Ascending aorta (tissue), 2 donors: ENCODE measurements at regions not wholly inside any gene's neighbourhood (a gene's known extent, or its start where the extent isn't known, plus 50 kb on each side); places are given as distances from the start of the nearest gene placed in this dataset.

Experiments used
- DNase-seq, 2 donors: peaks; one replicate each; pipeline ENCODE4 v3.0.0-alpha.2; 2019; ENCODE audit warnings: low spot score in 2 of 2
- H3K27ac ChIP-seq, 2 donors: fragments of 200-600 bp; sonication (generic); one replicate each; pipeline ENCODE4 v1.5.1; 2016 to 2017; ENCODE audit warnings: mild to moderate bottlenecking in 1 of 2
- H3K27me3 ChIP-seq: fragments of 200-600 bp; sonication (generic); one replicate; pipeline ENCODE4 v1.5.1; 2017
- H3K36me3 ChIP-seq, 2 donors: fragments of 200-600 bp; sonication (generic); one replicate each; pipeline ENCODE4 v1.5.1; 2016
- H3K4me1 ChIP-seq, 2 donors: fragments of 200-600 bp; sonication (generic); one replicate each; pipeline ENCODE4 v1.5.1; 2016 to 2017; ENCODE audit warnings: mild to moderate bottlenecking in 1 of 2
- H3K4me3 ChIP-seq, 2 donors: fragments of 200-600 bp; sonication (generic); one replicate each; pipeline ENCODE4 v1.5.1; 2016 to 2017; ENCODE audit warnings: mild to moderate bottlenecking in 1 of 2
- H3K9me3 ChIP-seq, 2 donors: fragments of 200-600 bp; sonication (generic); one replicate each; pipeline ENCODE4 v1.5.1; 2016
- intact Hi-C: fragments of 100-400 bp; cut with DNase I; formaldehyde crosslinking; loops from one replicate; pipeline ENCODE4 v1.15.1; 2023
- TF ChIP-seq, protein P1 (sequence below), 3 experiments: fragments of 200-600 bp in 2 of 3; fragments of 450-650 bp in 1 of 3; sonication (generic) in 2 of 3; IDR thresholded peaks; one replicate each; pipeline ENCODE4 v1.5.1; 2016 to 2019; ENCODE audit warnings: antibody characterized with exemption in 3 of 3, mild to moderate bottlenecking in 1 of 3, moderate library complexity in 1 of 3

DNA sequence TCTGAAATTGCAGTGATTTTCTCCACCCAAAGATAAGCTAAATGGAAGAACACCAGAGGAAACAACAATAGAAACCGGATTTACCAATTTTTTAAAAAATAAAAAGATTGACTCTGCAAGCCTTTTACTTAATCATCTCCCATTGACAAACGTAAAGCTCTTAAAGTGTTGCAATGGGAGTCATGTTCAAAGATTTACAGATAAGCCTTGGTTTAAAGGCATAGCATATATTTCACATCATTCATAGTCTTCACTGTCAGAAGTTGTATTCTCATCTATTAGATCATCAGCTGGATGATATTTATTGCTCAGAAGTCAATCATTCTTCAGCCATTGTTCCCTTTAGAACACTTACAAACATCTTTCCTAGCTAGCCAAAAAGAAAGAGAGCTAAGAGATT is 397.6 kb downstream of the GBE1 start:
- H3K27me3 ChIP-seq = no peaks in the 10 kb centered on the region
- intact Hi-C loops = no loop called here
- no peak for DNase-seq
- TF ChIP-seq, protein P1, sequence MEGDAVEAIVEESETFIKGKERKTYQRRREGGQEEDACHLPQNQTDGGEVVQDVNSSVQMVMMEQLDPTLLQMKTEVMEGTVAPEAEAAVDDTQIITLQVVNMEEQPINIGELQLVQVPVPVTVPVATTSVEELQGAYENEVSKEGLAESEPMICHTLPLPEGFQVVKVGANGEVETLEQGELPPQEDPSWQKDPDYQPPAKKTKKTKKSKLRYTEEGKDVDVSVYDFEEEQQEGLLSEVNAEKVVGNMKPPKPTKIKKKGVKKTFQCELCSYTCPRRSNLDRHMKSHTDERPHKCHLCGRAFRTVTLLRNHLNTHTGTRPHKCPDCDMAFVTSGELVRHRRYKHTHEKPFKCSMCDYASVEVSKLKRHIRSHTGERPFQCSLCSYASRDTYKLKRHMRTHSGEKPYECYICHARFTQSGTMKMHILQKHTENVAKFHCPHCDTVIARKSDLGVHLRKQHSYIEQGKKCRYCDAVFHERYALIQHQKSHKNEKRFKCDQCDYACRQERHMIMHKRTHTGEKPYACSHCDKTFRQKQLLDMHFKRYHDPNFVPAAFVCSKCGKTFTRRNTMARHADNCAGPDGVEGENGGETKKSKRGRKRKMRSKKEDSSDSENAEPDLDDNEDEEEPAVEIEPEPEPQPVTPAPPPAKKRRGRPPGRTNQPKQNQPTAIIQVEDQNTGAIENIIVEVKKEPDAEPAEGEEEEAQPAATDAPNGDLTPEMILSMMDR (IDR thresholded peaks at IDR 0.05) = no peak
- no peaks in the 10 kb centered on the region for H3K9me3 ChIP-seq
- H3K4me1 ChIP-seq = no peaks in the 10 kb centered on the region
- H3K4me3 ChIP-seq = no peak overlapping the region
- H3K36me3 ChIP-seq = no peaks in the 10 kb centered on the region
- H3K27ac ChIP-seq = no peak overlapping the region

DNA sequence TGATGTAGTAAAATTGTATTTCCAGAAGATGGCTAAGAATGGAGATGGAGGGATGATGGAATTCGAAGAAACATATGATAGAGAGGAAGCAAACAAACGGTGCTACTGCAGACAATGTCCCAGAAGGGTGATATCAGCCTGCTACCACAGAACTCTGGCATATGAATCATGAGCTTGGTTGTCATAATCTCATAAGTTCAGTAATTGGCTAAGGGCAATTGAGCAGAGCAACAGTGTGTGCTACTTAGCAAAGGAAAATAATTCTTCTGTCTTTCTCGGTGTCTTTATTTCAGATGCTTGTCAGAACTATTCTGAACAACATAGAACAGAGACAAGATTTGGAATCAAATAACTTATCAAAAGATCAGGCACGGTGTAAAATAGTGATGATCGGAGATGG is 407.3 kb downstream of the GBE1 start:
- intact Hi-C loops = no loop called here
- Histone ChIP-seq H3K27me3 (no peaks in the 10 kb centered on the region), H3K4me3 (no peak overlapping the region), H3K4me1 (no peaks in the 10 kb centered on the region), H3K36me3 (no peaks in the 10 kb centered on the region), H3K9me3 (no peaks in the 10 kb centered on the region), H3K27ac (no peak overlapping the region)
- DNase-seq = no peak
- TF ChIP-seq, protein P1 (IDR thresholded peaks at IDR 0.05) = no peak

DNA sequence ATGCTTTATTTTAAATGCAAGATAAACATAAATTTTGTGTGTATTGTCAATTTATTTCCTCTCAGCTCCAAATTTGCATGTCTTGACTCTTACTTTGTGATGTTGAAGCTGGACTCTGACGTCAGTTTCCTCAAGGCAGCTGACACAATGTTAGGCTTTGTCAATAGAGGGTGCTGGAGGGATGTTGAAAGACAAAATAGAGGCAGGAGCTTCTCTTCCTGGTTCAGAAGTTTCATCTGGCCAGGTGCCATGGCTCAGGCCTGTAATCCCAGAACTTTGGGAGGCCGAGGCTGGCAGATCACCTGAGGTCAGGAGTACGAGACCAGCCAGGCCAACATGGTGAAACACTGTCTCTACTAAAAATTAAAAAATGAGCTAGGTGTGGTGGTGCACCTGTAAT is 408.6 kb downstream of the GBE1 start:
- Histone ChIP-seq H3K9me3 (no peaks in the 10 kb centered on the region), H3K36me3 (no peaks in the 10 kb centered on the region), H3K27ac (no peak overlapping the region), H3K27me3 (no peaks in the 10 kb centered on the region), H3K4me3 (no peak overlapping the region), H3K4me1 (no peaks in the 10 kb centered on the region)
- no peak for DNase-seq
- intact Hi-C loops = no loop called here
- TF ChIP-seq, protein P1 (IDR thresholded peaks at IDR 0.05) = no peak

DNA sequence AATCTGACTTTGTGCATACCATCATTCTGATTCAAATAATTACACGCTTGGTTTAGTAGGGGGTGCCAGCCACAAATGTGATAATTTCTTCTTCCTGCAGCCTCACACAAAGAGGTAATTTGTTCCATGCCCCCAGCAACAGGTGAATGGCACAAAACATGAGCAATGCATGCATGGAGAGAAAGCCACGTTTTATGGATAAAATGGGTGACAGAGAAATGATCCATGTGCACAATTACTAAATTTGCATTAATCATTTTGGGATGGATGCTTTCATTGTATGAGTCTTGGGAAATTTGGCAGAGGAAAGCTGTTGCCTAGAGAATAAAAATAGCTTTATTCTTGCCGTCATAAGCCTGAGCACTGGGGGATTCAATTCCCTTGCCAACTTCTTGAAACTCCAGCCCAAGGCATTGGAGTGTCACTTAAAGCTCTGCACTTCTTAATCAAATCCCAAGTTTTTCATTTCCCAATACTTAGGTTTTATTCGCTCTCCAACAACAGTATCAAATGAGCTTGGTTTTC is 411.6 kb downstream of the GBE1 start:
- intact Hi-C loops = no loop called here
- H3K27ac ChIP-seq = no peak overlapping the region
- TF ChIP-seq, protein P1 (IDR thresholded peaks at IDR 0.05) = no peak

DNA sequence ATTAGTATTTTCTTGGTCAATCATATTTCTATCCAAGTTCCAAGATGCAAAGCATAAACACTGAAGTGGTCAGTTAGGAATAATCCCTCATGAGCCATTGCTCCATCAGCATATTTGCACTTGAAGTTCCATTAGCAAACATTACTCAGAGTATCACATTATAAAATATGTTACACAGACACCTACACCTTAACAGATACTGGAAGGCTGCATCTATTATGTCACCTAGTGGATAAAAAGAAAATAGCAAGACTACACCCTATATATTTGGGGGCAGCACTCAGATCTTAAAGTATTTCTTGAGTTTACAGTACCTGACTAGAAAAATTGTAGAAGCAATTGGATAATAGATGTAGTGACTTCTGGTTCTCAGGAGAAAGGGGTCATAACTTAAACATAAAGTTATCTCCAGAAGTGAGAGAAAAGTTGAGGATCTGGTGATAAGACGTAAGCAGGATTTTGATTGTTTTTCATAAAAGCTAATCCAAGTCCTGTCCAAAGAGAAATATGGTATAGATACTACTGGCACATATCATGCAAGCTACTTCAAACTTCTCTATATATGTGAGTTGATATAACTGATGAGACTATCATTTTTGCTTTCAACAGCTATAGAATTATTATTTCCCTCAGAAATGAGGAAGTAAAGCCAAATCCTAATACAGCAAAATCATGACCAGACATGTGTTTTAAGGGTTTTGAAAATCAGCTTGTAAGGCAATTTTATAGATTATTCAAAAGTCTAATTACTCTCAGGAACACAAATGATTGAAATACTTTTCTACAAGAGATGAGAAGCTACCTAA is 422.2 kb downstream of the GBE1 start:
- Histone ChIP-seq H3K4me3 (no peak overlapping the region), H3K4me1 (no peaks in the 10 kb centered on the region), H3K36me3 (no peaks in the 10 kb centered on the region), H3K9me3 (no peaks in the 10 kb centered on the region), H3K27me3 (no peaks in the 10 kb centered on the region), H3K27ac (no peak overlapping the region)
- no peak for DNase-seq
- TF ChIP-seq, protein P1 (IDR thresholded peaks at IDR 0.05) = no peak
- intact Hi-C loops = no loop called here

More for the DNA sequence above, 411.6 kb downstream of the GBE1 start:
- H3K4me3 ChIP-seq = no peak overlapping the region
- H3K4me1 ChIP-seq = no peaks in the 10 kb centered on the region
- H3K27me3 ChIP-seq = no peaks in the 10 kb centered on the region
- H3K36me3 ChIP-seq = no peaks in the 10 kb centered on the region
- no peaks in the 10 kb centered on the region for H3K9me3 ChIP-seq
- no peak for DNase-seq
